SU-DHL-6 (cell line): ENCODE measurements at regions not wholly inside any gene's neighbourhood (a gene's known extent, or its start where the extent isn't known, plus 50 kb on each side); places are given as distances from the start of the nearest gene placed in this dataset.

Experiments
- H2AFZ ChIP-seq: fragments of 200-600 bp; sonication (generic); 2 replicates; pipeline ENCODE4 v1.6.1; 2014; ENCODE audit warnings: low read depth, mild to moderate bottlenecking, moderate library complexity, mixed read lengths, antibody characterized with exemption, low read length; ENCODE audit not compliant: severe bottlenecking
- H3F3A ChIP-seq: fragments of 200-600 bp; shearing (Covaris generic); 2 replicates; pipeline ENCODE4 v1.6.0; 2016; ENCODE audit warnings: antibody characterized with exemption, mild to moderate bottlenecking; ENCODE audit not compliant: insufficient read depth
- H3K27ac ChIP-seq: fragments of 200-600 bp; sonication (generic); 2 replicates; pipeline ENCODE4 v1.5.1; 2016; ENCODE audit warnings: low read depth, mild to moderate bottlenecking, low read length, moderate library complexity, mixed read lengths
- H3K27me3 ChIP-seq: fragments of 200-600 bp; sonication (generic), shearing (Covaris generic); 2 replicates; pipeline ENCODE4 v1.6.0; 2014; ENCODE audit warnings: mild to moderate bottlenecking, low read length
- H3K36me3 ChIP-seq: fragments of 200-600 bp; sonication (generic); 2 replicates; pipeline ENCODE4 v1.6.1; 2014; ENCODE audit warnings: mild to moderate bottlenecking, low read length, mixed read lengths
- H3K4me2 ChIP-seq: fragments of 300-600, 200-600 bp; shearing (Covaris generic), sonication (generic); 2 replicates; pipeline ENCODE4 v1.6.0; 2014; ENCODE audit warnings: low read length, low read depth, mild to moderate bottlenecking; ENCODE audit not compliant: poor library complexity, severe bottlenecking
- H3K4me3 ChIP-seq: fragments of 200-600 bp; sonication (generic); 2 replicates; pipeline ENCODE4 v1.5.1; 2014; ENCODE audit warnings: antibody characterized with exemption, low read length, mild to moderate bottlenecking, mixed read lengths; ENCODE audit not compliant: insufficient read depth, poor library complexity, severe bottlenecking
- H3K79me2 ChIP-seq: fragments of 200-600 bp; sonication (generic); 2 replicates; pipeline ENCODE4 v1.6.1; 2014; ENCODE audit warnings: mild to moderate bottlenecking, low read length, moderate library complexity; ENCODE audit not compliant: insufficient read depth
- H3K9ac ChIP-seq: fragments of 200-600 bp; sonication (generic); 2 replicates; pipeline ENCODE4 v1.7.0; 2014; ENCODE audit warnings: mild to moderate bottlenecking, low read length
- H3K9me2 ChIP-seq: fragments of 200-600 bp; sonication (generic); replicated peaks from 2 replicates; pipeline ENCODE4 v1.6.1; 2014; ENCODE audit warnings: low read length; ENCODE audit not compliant: insufficient read depth
- H3K9me3 ChIP-seq: fragments of 200-600 bp; sonication (generic); 2 replicates; pipeline ENCODE4 v1.6.1; 2014; ENCODE audit warnings: low read length, mixed read lengths; ENCODE audit not compliant: insufficient read depth
- H4K20me1 ChIP-seq: fragments of 200-600 bp; sonication (generic); 2 replicates; pipeline ENCODE4 v1.6.1; 2014; ENCODE audit warnings: low read depth, mild to moderate bottlenecking, antibody characterized with exemption, low read length, moderate library complexity, mixed read lengths
- EZH2phosphoT487 ChIP-seq: fragments of 200-600 bp; sonication (generic), shearing (Covaris generic); conservative IDR thresholded peaks from 2 replicates; pipeline ENCODE4 v1.6.1; 2018; ENCODE audit warnings: mild to moderate bottlenecking, antibody characterized with exemption, low read length, moderate library complexity, mixed read lengths
- TF ChIP-seq, protein P1 (sequence below): fragments of 200-600 bp; sonication (generic); IDR thresholded peaks from one replicate; pipeline ENCODE4 v1.5.1; 2017; ENCODE audit warnings: antibody characterized with exemption, mild to moderate bottlenecking, low read length, moderate library complexity; ENCODE audit not compliant: insufficient read depth, poor library complexity, severe bottlenecking

DNA sequence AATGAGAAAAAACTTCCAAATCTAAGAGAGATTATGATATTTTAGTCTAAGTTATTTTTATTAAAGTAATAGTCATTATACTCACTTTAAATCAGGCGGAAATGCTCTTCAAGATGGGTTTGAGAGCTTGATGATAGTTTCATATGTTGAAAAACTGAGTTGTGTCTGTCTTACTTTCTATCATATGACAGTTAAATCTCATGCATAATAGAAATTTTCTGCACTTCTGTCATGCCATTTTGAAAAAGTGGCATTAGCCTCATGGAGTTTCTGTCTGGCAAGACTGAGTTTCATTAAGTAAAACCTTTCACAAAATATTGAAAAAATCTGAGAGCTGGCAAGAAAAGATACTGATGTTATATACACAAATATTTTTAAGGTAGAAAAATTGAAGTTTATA lies 511.8 kb downstream of the EPHA3 start:
- Histone ChIP-seq H3K79me2 (no peaks in the 10 kb centered on the region), H3K4me2 (no peak overlapping the region)
- TF ChIP-seq, protein P1, sequence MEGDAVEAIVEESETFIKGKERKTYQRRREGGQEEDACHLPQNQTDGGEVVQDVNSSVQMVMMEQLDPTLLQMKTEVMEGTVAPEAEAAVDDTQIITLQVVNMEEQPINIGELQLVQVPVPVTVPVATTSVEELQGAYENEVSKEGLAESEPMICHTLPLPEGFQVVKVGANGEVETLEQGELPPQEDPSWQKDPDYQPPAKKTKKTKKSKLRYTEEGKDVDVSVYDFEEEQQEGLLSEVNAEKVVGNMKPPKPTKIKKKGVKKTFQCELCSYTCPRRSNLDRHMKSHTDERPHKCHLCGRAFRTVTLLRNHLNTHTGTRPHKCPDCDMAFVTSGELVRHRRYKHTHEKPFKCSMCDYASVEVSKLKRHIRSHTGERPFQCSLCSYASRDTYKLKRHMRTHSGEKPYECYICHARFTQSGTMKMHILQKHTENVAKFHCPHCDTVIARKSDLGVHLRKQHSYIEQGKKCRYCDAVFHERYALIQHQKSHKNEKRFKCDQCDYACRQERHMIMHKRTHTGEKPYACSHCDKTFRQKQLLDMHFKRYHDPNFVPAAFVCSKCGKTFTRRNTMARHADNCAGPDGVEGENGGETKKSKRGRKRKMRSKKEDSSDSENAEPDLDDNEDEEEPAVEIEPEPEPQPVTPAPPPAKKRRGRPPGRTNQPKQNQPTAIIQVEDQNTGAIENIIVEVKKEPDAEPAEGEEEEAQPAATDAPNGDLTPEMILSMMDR: no peak
- no peak for TF ChIP-seq EZH2phosphoT487

DNA sequence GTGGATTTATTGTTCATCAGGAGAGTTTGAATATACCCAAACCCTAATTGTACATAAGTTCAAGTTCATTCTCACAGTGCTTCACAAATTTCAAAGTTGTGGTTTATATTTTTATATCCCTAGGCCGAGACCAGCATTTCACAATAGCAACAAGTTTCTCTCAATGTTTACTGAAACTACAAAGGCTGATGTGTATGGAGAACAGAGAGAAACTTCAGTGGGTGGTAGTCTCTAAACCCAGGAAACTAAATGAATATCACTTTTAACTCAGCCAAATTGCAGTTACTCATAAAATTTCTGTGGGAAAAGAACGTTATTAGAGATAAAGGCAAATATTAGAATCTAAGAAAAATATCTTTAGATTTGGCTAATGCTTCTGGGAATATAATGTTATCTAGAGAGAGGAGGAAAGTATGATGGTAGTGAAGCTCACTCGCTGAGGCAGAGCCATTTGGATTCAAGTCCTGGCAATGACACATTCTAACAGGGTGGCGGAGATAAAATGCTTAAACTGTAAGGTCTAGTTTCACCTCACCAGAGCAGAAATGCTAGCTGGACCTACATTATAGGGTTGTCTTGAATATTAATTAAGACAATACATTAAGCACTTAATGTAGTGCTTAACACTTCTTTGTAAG lies 514.8 kb downstream of the EPHA3 start:
- TF ChIP-seq EZH2phosphoT487: no peak
- TF ChIP-seq, protein P1: no peak
- H3K27me3 ChIP-seq: no peaks in the 10 kb centered on the region
- H3K9me3 ChIP-seq: no peaks in the 10 kb centered on the region
- no peaks in the 10 kb centered on the region for H3F3A ChIP-seq
- no peak overlapping the region for H3K4me3 ChIP-seq
- no peaks in the 10 kb centered on the region for H4K20me1 ChIP-seq
- no peak overlapping the region for H3K4me2 ChIP-seq
- no peaks in the 10 kb centered on the region for H3K36me3 ChIP-seq
- no peaks in the 10 kb centered on the region for H3K79me2 ChIP-seq
- no peak overlapping the region for H2AFZ ChIP-seq
- no peak overlapping the region for H3K27ac ChIP-seq
- no peak overlapping the region for H3K9ac ChIP-seq
- no peaks in the 10 kb centered on the region for H3K9me2 ChIP-seq

More for the DNA sequence above, 511.8 kb downstream of the EPHA3 start:
- H2AFZ ChIP-seq: no peak overlapping the region
- H3K4me3 ChIP-seq: no peak overlapping the region
- no peaks in the 10 kb centered on the region for H3F3A ChIP-seq
- H3K9me2 ChIP-seq: no peaks in the 10 kb centered on the region
- H3K36me3 ChIP-seq: no peaks in the 10 kb centered on the region
- no peak overlapping the region for H3K9ac ChIP-seq
- H3K27me3 ChIP-seq: no peaks in the 10 kb centered on the region
- no peaks in the 10 kb centered on the region for H3K9me3 ChIP-seq
- no peaks in the 10 kb centered on the region for H4K20me1 ChIP-seq
- H3K27ac ChIP-seq: no peak overlapping the region

DNA sequence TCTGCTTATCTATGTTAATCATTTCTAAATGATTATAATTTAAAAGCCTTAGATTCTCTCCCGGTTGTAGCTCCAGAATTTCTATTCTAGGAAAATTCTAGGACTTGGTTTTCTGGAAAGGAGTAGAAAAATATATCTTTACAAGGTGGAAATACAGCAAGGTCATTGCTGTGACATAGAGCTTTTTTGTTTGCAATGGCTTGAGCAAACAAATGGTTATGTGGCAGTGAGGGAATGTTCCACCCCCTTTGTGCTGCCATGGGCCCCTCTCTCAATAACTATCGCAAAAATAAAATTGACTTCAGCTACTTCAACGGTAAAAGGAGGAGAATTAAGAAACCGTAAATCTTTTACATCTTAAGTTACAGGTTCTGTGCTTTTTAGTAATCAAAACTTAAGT lies 517.1 kb downstream of the EPHA3 start:
- TF ChIP-seq EZH2phosphoT487: no peak
- TF ChIP-seq, protein P1: no peak
- Histone ChIP-seq H3K4me3 (no peak overlapping the region), H2AFZ (no peak overlapping the region), H4K20me1 (no peaks in the 10 kb centered on the region), H3K9ac (no peak overlapping the region), H3K36me3 (no peaks in the 10 kb centered on the region), H3K9me3 (no peaks in the 10 kb centered on the region), H3K27ac (no peak overlapping the region), H3K4me2 (no peak overlapping the region), H3K27me3 (no peaks in the 10 kb centered on the region), H3F3A (no peaks in the 10 kb centered on the region), H3K79me2 (no peaks in the 10 kb centered on the region), H3K9me2 (no peaks in the 10 kb centered on the region)
